GM12878 (cell line): ENCODE measurements at regions not wholly inside any gene's neighbourhood (a gene's known extent, or its start where the extent isn't known, plus 50 kb on each side); places are given as distances from the start of the nearest gene placed in this dataset.

Source experiments
- ATAC-seq: fragments of 200-7000 bp; cut with Tn5 transposase; 3 replicates; pipeline ENCODE4 v1.9.1; 2020; ENCODE audit warnings: mild to moderate bottlenecking, moderate library complexity
- BruUV-seq: library from RNA; stranded (reverse); fragments of 400-500 nt; replicated peaks from 2 replicates; lab custom pipeline; 2021; lab: Mats Ljungman, UMichigan
- CTCF ChIA-PET: fragments of 300-600 bp; sonication (Branson Sonifier 250); formaldehyde crosslinking; extraction: SDS; loops from one replicate; lab custom pipeline; 2021; ENCODE audit warnings: inconsistent platforms; lab: Yijun Ruan, JAX
- POLR2A ChIA-PET: fragments of 350-600 bp; formaldehyde crosslinking; extraction: SDS; loops from one replicate; lab custom pipeline; 2021; ENCODE audit warnings: inconsistent platforms; lab: Charles Lee
- RAD21 ChIA-PET: fragments of 300-600 bp; sonication (Branson Sonifier 250); formaldehyde crosslinking; loops from one replicate; lab custom pipeline; 2023; ENCODE audit warnings: antibody characterized with exemption; ENCODE audit not compliant: unreplicated experiment; lab: Charles Lee
- SMC1A ChIA-PET: fragments of 300-600 bp; sonication (Branson Sonifier 250); formaldehyde crosslinking; loops from one replicate; lab custom pipeline; 2023; ENCODE audit not compliant: unreplicated experiment, uncharacterized antibody; lab: Charles Lee
- DNase-seq: peaks from one replicate; pipeline ENCODE4 v3.0.0-alpha.2; 2011; ENCODE audit warnings: low read depth, low spot score
- FAIRE-seq: peaks from 3 replicates; lab custom pipeline; 2011; peaks lifted over from hg19 to GRCh38; lab: Jason Lieb, UNC
- H2AFZ ChIP-seq: 2 replicates; pipeline ENCODE4 v1.6.0; 2011; ENCODE audit warnings: low read depth, low read length, control low read depth; ENCODE audit not compliant: control insufficient read depth
- H3K27ac ChIP-seq: 2 replicates; pipeline ENCODE4 v1.5.1; 2011; ENCODE audit warnings: control low read depth; ENCODE audit not compliant: control insufficient read depth, insufficient read depth
- H3K27me3 ChIP-seq, 2 experiments: replicated peaks in 1 of 2; 2 replicates each; pipeline versions ENCODE4 v1.6.0 to v1.6.1; 2011; ENCODE audit warnings: low read length in 1 of 2; ENCODE audit not compliant: control insufficient read depth in 2 of 2, insufficient read depth in 2 of 2
- H3K36me3 ChIP-seq, 2 experiments: 2 replicates each; pipeline ENCODE4 v1.5.1; 2011; ENCODE audit warnings: low read length in 1 of 2; ENCODE audit not compliant: control insufficient read depth in 2 of 2, insufficient read depth in 2 of 2
- H3K4me1 ChIP-seq: 2 replicates; pipeline ENCODE4 v1.6.1; 2011; ENCODE audit warnings: mild to moderate bottlenecking, low read length, moderate library complexity, mixed read lengths; ENCODE audit not compliant: control insufficient read depth, insufficient read depth
- H3K4me2 ChIP-seq: 2 replicates; pipeline ENCODE4 v1.6.0; 2011; ENCODE audit warnings: control low read depth; ENCODE audit not compliant: control insufficient read depth, insufficient read depth
- H3K4me3 ChIP-seq: fragments of 200-600 bp; sonication (generic); 2 replicates; pipeline ENCODE4 v1.5.1; 2016
- H3K79me2 ChIP-seq: 2 replicates; pipeline ENCODE4 v1.6.0; 2011; ENCODE audit warnings: low read length; ENCODE audit not compliant: control insufficient read depth, insufficient read depth
- H3K9ac ChIP-seq: 2 replicates; pipeline ENCODE4 v1.8.0; 2011; ENCODE audit warnings: low read length, control low read depth, mixed read lengths; ENCODE audit not compliant: control insufficient read depth, insufficient read depth
- H3K9me3 ChIP-seq: replicated peaks from 3 replicates; pipeline ENCODE4 v1.5.1; 2011; ENCODE audit warnings: mild to moderate bottlenecking, low read length; ENCODE audit not compliant: control insufficient read depth, insufficient read depth
- H4K20me1 ChIP-seq: 2 replicates; pipeline ENCODE4 v1.6.0; 2011; ENCODE audit not compliant: control insufficient read depth, insufficient read depth
- GATAD2B ChIP-seq: fragments of 450-650 bp; conservative IDR thresholded peaks from 2 replicates; pipeline ENCODE4 v1.6.1; 2017; ENCODE audit warnings: low read depth, mild to moderate bottlenecking, moderate library complexity
- HDGF ChIP-seq: fragments of 450-650 bp; IDR thresholded peaks from 2 replicates; pipeline ENCODE4 v1.6.1; 2016; ENCODE audit warnings: antibody characterized with exemption
- YBX1 ChIP-seq: fragments of 450-650 bp; IDR thresholded peaks from 2 replicates; pipeline ENCODE4 v1.6.1; 2016; ENCODE audit warnings: antibody characterized with exemption
- ZBTB33 ChIP-seq: fragments of 450-650 bp; IDR thresholded peaks from 2 replicates; pipeline ENCODE4 v1.6.1; 2017; ENCODE audit warnings: mild to moderate bottlenecking
- WGBS: methylation state at CpG from one replicate; pipeline ENCODE4 v1.1.6; 2016; ENCODE audit warnings: low lambda C conversion rate; ENCODE audit not compliant: insufficient replicate concordance, insufficient coverage; ENCODE audit errors: missing lambda C conversion rate; 5-methylcytosine and 5-hydroxymethylcytosine counted together
- in situ Hi-C: fragments of 300-500 bp; cut with MboI; formaldehyde crosslinking; loops from 9 replicates; pipeline ENCODE4 v1.14.3; 2018; ENCODE audit warnings: mixed read lengths
- intact Hi-C: fragments of 100-400 bp; cut with micrococcal nuclease; formaldehyde crosslinking; loops from one replicate; pipeline ENCODE4 v1.14.2; 2022; ENCODE audit not compliant: unreplicated experiment

- ATAC-seq: no peak
- Histone ChIP-seq H3K27ac (no peak overlapping the region), H3K9ac (no peak overlapping the region), H4K20me1 (no peaks in the 10 kb centered on the region), H3K27me3 (no peaks in the 10 kb centered on the region), H3K36me3 (no peaks in the 10 kb centered on the region), H3K4me2 (no peak overlapping the region), H3K4me1 (no peaks in the 10 kb centered on the region), H3K79me2 (no peaks in the 10 kb centered on the region)
- 29% methylated on average over 5 of the region's 5 CpGs for WGBS
- CTCF ChIA-PET: no interaction called here
- POLR2A ChIA-PET: no interaction called here
- no TSS peak for BruUV-seq
- TF ChIP-seq GATAD2B: no peak
- TF ChIP-seq ZBTB33: no peak
- no peak for TF ChIP-seq YBX1
- TF ChIP-seq, all 136 proteins: peak for 0
- intact Hi-C loops (no loop called here), in situ Hi-C loops (no loop called here)
- H2AFZ ChIP-seq: no peak overlapping the region
- H3K9me3 ChIP-seq: no peaks in the 10 kb centered on the region
- no peak overlapping the region for H3K4me3 ChIP-seq
- RAD21 ChIA-PET: no interaction called here
- FAIRE-seq: no peak
- DNase-seq: no peak
- SMC1A ChIA-PET: no interaction called here
Measured at GRCh38 chr15:94815914-94816313, 584.6 kb downstream of the MCTP2 start.

- no peaks in the 10 kb centered on the region for H3K4me1 ChIP-seq
- ATAC-seq: no peak
- no peak overlapping the region for H3K27ac ChIP-seq
- H3K9ac ChIP-seq: no peak overlapping the region
- no TSS peak for BruUV-seq
- H3K4me3 ChIP-seq: no peak overlapping the region
- CTCF ChIA-PET: no interaction called here
- no peak overlapping the region for H3K4me2 ChIP-seq
- no peak overlapping the region for H2AFZ ChIP-seq
- no peak for TF ChIP-seq HDGF
- no peaks in the 10 kb centered on the region for H4K20me1 ChIP-seq
- POLR2A ChIA-PET: interaction anchor here (1.0 kb wide), 1 partner anchor 41 kb away, joined by 3 read pairs; no protein-coding TSS in a partner anchor
- SMC1A ChIA-PET: no interaction called here
- H3K79me2 ChIP-seq: no peaks in the 10 kb centered on the region
- no peaks in the 10 kb centered on the region for H3K36me3 ChIP-seq
- intact Hi-C loops (no loop called here), in situ Hi-C loops (no loop called here)
- 29% methylated on average over 15 of the region's 15 CpGs for WGBS
- no peak for DNase-seq
- RAD21 ChIA-PET: no interaction called here
- H3K9me3 ChIP-seq: no peaks in the 10 kb centered on the region
- H3K27me3 ChIP-seq: no peaks in the 10 kb centered on the region
- FAIRE-seq: no peak
Measured at GRCh38 chr15:94829887-94830884, 598.8 kb downstream of the MCTP2 start.
